ENCODE measurements at regions not wholly inside any gene's neighbourhood (a gene's known extent, or its start where the extent isn't known, plus 50 kb on each side); places are given as distances from the start of the nearest gene placed in this dataset.
"Not testable (repeated sequence)": the region's sequence is repeated elsewhere in the genome, so short reads cannot be mapped to it uniquely, and the experiment has no call there.

GRCh38 chr14:87286826-87287225 lies 706.2 kb downstream of the GALC start:
- no peak for DNase-seq

DNA sequence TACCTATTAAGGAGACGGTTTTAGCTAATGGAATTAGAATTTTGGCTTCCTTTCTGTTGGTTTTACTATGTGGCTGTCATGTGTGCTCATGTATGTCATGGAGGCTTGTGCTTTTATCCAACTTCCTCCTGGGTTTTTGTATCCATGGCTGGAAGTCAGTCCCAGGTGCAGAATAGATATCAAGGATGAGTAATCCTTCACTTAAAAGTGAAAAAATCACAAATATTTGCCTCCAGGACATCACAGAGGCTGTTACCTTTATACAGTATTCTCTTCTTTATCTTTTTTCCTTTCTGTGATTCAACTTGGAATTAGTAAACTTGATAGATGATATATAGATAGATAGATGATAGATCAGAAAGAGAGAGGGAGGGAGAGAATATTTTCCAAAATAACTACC lies 706.8 kb downstream of the GALC start:
- DNase-seq = no peak

DNA sequence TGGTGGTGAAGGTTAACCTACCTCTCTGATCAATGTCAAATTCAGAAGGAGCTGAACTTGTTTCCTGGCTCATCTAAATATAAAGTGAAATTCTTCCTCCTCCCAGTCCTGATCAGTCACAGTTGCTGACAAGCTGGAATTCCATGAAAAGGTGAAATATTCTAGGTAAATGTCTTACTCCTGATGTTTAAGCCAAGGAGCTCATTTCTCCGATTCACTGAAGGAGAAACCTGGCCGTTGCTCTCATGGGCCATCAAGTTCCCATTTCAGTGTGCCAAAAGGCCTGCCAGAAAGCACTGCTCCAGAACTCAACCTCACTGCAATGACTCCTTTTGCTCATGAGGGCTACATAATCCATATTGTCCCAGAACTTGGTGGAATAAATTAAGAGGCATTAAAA lies 707.5 kb downstream of the GALC start:
- no peak for DNase-seq

GRCh38 chr14:87283547-87283946 lies 709.4 kb downstream of the GALC start:
- DNase-seq = no peak

DNA sequence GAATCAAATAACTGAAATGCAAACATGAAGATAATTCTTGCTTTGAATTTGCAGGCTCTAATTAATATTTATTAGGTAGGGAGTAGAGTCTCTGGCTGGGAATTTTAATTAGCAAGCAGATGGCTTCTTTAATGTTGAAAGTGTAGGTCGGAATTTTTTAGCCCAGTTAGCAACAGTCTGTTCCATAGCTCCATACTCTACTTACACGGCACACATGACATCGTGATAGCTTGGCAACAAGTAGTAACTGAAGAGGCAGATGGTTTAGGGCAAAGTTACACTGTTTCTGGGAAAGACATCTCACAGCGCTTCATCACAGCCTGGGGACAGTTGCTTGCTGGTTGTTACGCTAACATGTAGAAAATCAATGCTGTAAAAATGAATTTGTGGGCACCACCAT lies 710.7 kb downstream of the GALC start:
- DNase-seq = no peak

DNA sequence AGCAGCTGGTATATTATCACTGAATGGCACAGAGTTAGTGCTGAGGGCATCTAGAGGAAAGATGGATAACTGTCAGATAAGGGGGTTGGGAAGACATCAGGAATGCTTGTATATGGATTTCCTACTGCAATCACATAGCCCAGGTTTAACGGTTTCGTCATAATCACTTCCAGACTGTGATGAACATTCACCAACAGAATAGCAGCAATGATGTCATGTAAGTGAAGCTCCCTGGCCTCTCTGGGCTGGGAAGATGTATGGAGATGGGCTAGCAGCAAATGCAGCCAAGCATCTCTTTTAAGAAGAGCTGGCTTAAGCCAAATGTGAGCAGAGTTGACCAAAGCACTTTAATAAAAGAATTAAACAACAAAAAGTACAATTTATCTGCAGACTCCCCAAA lies 714.6 kb downstream of the GALC start:
- DNase-seq = no peak

GRCh38 chr14:87271331-87271730 lies 721.7 kb downstream of the GALC start:
- no peak for DNase-seq

DNA sequence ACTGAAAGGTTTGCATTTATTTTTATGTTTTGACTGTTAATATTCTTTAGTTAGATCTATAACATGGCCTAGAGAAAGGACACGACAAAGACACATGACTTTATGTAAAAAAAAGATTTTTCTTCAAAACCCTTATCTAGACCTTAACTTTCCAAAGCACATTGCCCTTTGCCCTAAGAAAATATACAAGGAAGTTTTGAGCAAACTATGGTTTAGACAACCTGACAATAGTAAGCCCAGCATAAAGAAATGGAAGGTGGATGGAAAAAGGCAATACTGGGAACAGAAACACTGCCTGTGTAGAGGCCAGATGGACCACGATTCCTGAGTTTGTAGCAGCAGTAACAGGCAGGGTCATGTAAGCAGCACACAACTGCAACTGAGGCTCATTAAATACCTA lies 724.0 kb downstream of the GALC start:
- no peak for DNase-seq

GRCh38 chr14:87264796-87265195 lies 728.2 kb downstream of the GALC start:
- DNase-seq = no peak

DNA sequence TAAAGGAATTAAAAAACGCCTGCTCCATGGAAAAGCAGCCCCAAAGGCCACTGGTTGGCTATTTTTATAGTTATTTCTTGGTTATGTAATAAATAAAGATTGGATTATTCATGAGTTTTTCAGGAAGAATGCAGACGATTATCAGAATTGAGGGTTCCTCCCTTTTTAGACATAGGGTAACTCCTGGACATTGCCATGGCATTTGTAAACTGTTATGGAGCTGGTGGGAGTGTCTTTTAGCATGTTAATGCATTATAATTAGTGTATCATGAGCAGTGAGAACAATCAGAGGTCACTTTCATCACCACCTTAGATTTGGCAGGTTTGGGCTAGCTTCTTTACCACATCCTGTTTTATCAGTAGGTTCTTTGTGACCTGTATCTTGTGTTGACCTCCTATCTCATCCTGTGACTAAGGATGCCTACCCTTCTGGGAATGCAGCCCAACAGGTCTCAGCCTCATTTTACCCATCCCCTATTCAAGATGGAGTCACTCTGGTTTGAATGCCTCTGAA lies 728.7 kb downstream of the GALC start:
- DNase-seq = no peak

- DNase-seq = no peak
Observed at GRCh38 chr14:87261621-87262020, 731.4 kb downstream of the GALC start.

GRCh38 chr14:87260460-87260859 lies 732.5 kb downstream of the GALC start:
- no peak for DNase-seq

GRCh38 chr14:87257421-87257820 lies 735.6 kb downstream of the GALC start:
- no peak for DNase-seq

- no peak for DNase-seq
Observed at GRCh38 chr14:87255058-87255457, 737.9 kb downstream of the GALC start.

- DNase-seq = no peak
Observed at GRCh38 chr14:87254331-87254874, 738.6 kb downstream of the GALC start.

- not testable (repeated sequence) for DNase-seq
Observed at GRCh38 chr14:87253791-87254190, 739.2 kb downstream of the GALC start.

- no peak for DNase-seq
Observed at GRCh38 chr14:87252103-87252502, 740.9 kb downstream of the GALC start.

GRCh38 chr14:87251011-87251410 lies 742.0 kb downstream of the GALC start:
- DNase-seq = no peak

- DNase-seq = no peak
Observed at GRCh38 chr14:87241018-87241768, 751.8 kb downstream of the GALC start.

GRCh38 chr14:87240319-87240718 lies 752.7 kb downstream of the GALC start:
- not testable (repeated sequence) for DNase-seq

GRCh38 chr14:87233806-87234384 lies 759.1 kb downstream of the GALC start:
- DNase-seq = no peak

- DNase-seq = no peak
Observed at GRCh38 chr14:87233266-87233665, 759.7 kb downstream of the GALC start.

GRCh38 chr14:87231336-87232026 lies 761.5 kb downstream of the GALC start:
- DNase-seq = no peak

GRCh38 chr14:87230726-87231125 lies 762.3 kb downstream of the GALC start:
- no peak for DNase-seq

Data from CD4-positive, alpha-beta T cell treated with Interferon gamma for 1 hour (primary cell).